ENCODE measurements at regions not wholly inside any gene's neighbourhood (a gene's known extent, or its start where the extent isn't known, plus 50 kb on each side); places are given as distances from the start of the nearest gene placed in this dataset.
"Not testable (repeated sequence)": the region's sequence is repeated elsewhere in the genome, so short reads cannot be mapped to it uniquely, and the experiment has no call there.

- not testable (repeated sequence) for DNase-seq (ENCODE audit: low read depth)
These were observed 515.4 kb downstream of the MATN1 start for GRCh38 chr1:30207962-30208361.

- not testable (repeated sequence) for DNase-seq (ENCODE audit: low read depth)
These were observed 516.8 kb downstream of the MATN1 start for GRCh38 chr1:30206631-30207030.

- DNase-seq (ENCODE audit: low read depth): not testable (repeated sequence)
These were observed 518.5 kb downstream of the MATN1 start for GRCh38 chr1:30204916-30205315.

- no peak for DNase-seq (ENCODE audit: low read depth)
These were observed 522.4 kb downstream of the MATN1 start for GRCh38 chr1:30201015-30201414.

- DNase-seq (ENCODE audit: low read depth): peak; percentile 14
These were observed 523.2 kb downstream of the MATN1 start for GRCh38 chr1:30200161-30200560.

GRCh38 chr1:30199563-30199962 is 523.8 kb downstream of the MATN1 start:
- no peak for DNase-seq (ENCODE audit: low read depth)

- no peak for DNase-seq (ENCODE audit: low read depth)
These were observed 524.5 kb downstream of the MATN1 start for GRCh38 chr1:30198795-30199403.

GRCh38 chr1:30198451-30198760 is 525.0 kb downstream of the MATN1 start:
- DNase-seq (ENCODE audit: low read depth): no peak

- no peak for DNase-seq (ENCODE audit: low read depth)
These were observed 525.5 kb downstream of the MATN1 start for GRCh38 chr1:30197639-30198450.

GRCh38 chr1:30196872-30197638 is 526.3 kb downstream of the MATN1 start:
- DNase-seq (ENCODE audit: low read depth): no peak

GRCh38 chr1:30196457-30196856 is 526.9 kb downstream of the MATN1 start:
- DNase-seq (ENCODE audit: low read depth): no peak

GRCh38 chr1:30195424-30196134 is 527.8 kb downstream of the MATN1 start:
- no peak for DNase-seq (ENCODE audit: low read depth)

GRCh38 chr1:30194741-30195423 is 528.5 kb downstream of the MATN1 start:
- no peak for DNase-seq (ENCODE audit: low read depth)

GRCh38 chr1:30194046-30194619 is 529.3 kb downstream of the MATN1 start:
- no peak for DNase-seq (ENCODE audit: low read depth)

- no peak for DNase-seq (ENCODE audit: low read depth)
These were observed 530.3 kb downstream of the MATN1 start for GRCh38 chr1:30192969-30193630.

- DNase-seq (ENCODE audit: low read depth): peak; percentile 87
These were observed 532.2 kb downstream of the MATN1 start for GRCh38 chr1:30191154-30191702.

GRCh38 chr1:30190511-30191153 is 532.8 kb downstream of the MATN1 start:
- no peak for DNase-seq (ENCODE audit: low read depth)

GRCh38 chr1:30189818-30190500 is 533.4 kb downstream of the MATN1 start:
- no peak for DNase-seq (ENCODE audit: low read depth)

GRCh38 chr1:30188999-30189398 is 534.4 kb downstream of the MATN1 start:
- DNase-seq (ENCODE audit: low read depth): no peak
